ENCODE measurements at regions not wholly inside any gene's neighbourhood (a gene's known extent, or its start where the extent isn't known, plus 50 kb on each side); places are given as distances from the start of the nearest gene placed in this dataset.
"Not testable (repeated sequence)": the region's sequence is repeated elsewhere in the genome, so short reads cannot be mapped to it uniquely, and the experiment has no call there.

GRCh38 chr5:89377767-89378455, 494.9 kb upstream of the MEF2C start:
- DNase-seq: no peak

- DNase-seq: no peak
These were observed 492.0 kb upstream of the MEF2C start for GRCh38 chr5:89374818-89375521.

- DNase-seq: no peak
These were observed 491.3 kb upstream of the MEF2C start for GRCh38 chr5:89374144-89374784.

- no peak for DNase-seq
These were observed 489.2 kb upstream of the MEF2C start for GRCh38 chr5:89372176-89372575.

GRCh38 chr5:89371646-89372045, 488.7 kb upstream of the MEF2C start:
- no peak for DNase-seq

- no peak for DNase-seq
These were observed 476.1 kb upstream of the MEF2C start for GRCh38 chr5:89359046-89359445.

- DNase-seq: no peak
These were observed 471.0 kb upstream of the MEF2C start for GRCh38 chr5:89353837-89354551.

GRCh38 chr5:89351975-89352374, 469.0 kb upstream of the MEF2C start:
- no peak for DNase-seq

GRCh38 chr5:89351222-89351621, 468.2 kb upstream of the MEF2C start:
- DNase-seq: no peak

GRCh38 chr5:89350684-89351083, 467.7 kb upstream of the MEF2C start:
- DNase-seq: no peak

- no peak for DNase-seq
These were observed 466.4 kb upstream of the MEF2C start for GRCh38 chr5:89349246-89349980.

- DNase-seq: no peak
These were observed 463.6 kb upstream of the MEF2C start for GRCh38 chr5:89346573-89346972.

- DNase-seq: no peak
These were observed 460.7 kb upstream of the MEF2C start for GRCh38 chr5:89343666-89344065.

GRCh38 chr5:89342106-89342876, 459.3 kb upstream of the MEF2C start:
- DNase-seq: no peak

GRCh38 chr5:89338935-89339334, 456.0 kb upstream of the MEF2C start:
- DNase-seq: no peak

- DNase-seq: no peak
These were observed 453.1 kb upstream of the MEF2C start for GRCh38 chr5:89336111-89336510.

- DNase-seq: no peak
These were observed 447.2 kb upstream of the MEF2C start for GRCh38 chr5:89330140-89330539.

GRCh38 chr5:89327608-89328007, 444.6 kb upstream of the MEF2C start:
- DNase-seq: no peak

GRCh38 chr5:89324990-89325389, 442.0 kb upstream of the MEF2C start:
- no peak for DNase-seq

GRCh38 chr5:89320421-89321277, 437.7 kb upstream of the MEF2C start:
- no peak for DNase-seq

- DNase-seq: not testable (repeated sequence)
These were observed 434.9 kb upstream of the MEF2C start for GRCh38 chr5:89317838-89318237.

Measured in stimulated activated naive CD4-positive, alpha-beta T cell treated with Interleukin-2 at 50 U/mL for 16 hours (primary cell).